ENCODE measurements at regions not wholly inside any gene's neighbourhood (a gene's known extent, or its start where the extent isn't known, plus 50 kb on each side); places are given as distances from the start of the nearest gene placed in this dataset.
"Not testable (repeated sequence)": the region's sequence is repeated elsewhere in the genome, so short reads cannot be mapped to it uniquely, and the experiment has no call there.

DNA sequence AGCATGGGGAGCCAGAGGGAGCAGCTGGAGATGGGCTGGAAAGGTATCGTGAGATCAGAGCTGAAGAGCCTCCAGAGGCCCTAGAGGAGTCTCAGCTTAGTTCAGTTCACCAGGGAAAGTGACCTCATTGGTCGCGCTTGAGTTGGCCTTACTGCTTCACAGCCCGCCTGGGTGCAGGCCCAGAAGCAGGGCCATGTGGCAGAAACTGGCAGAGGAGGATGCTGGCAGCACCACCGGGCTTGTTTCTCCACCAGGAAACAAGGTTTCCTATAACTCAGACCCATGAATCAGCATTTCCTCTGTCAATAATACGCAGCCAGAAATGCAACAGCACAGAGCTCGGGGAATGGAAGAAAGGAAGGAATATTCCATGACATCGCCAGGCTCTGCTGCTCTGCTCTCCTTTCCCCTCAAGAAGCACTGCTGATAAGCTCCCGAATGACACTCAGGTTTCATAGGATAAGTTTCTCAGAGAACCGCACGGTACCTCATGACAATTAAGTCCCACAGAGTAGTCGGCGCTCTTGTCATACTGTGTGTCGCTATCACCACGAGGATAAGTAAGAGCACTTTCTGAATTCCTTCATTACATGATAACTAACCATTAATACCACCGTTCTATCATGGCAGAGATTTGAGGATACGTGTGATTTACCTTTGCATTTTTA lies 147.1 kb upstream of the LPP start:
- H3K4me1 Mint-ChIP-seq (ENCODE audit: low read depth): peaks cover 36% of the 10 kb centered on the region
- H3K9me3 Mint-ChIP-seq: peaks cover 4% of the 10 kb centered on the region
- H3K4me3 Mint-ChIP-seq: no peak overlapping the region
- H3K27me3 Mint-ChIP-seq (ENCODE audit: low read depth): no peaks in the 10 kb centered on the region
- no peak overlapping the region for H3K27ac Mint-ChIP-seq
- H3K36me3 Mint-ChIP-seq (ENCODE audit: low read depth): peaks cover 13% of the 10 kb centered on the region

DNA sequence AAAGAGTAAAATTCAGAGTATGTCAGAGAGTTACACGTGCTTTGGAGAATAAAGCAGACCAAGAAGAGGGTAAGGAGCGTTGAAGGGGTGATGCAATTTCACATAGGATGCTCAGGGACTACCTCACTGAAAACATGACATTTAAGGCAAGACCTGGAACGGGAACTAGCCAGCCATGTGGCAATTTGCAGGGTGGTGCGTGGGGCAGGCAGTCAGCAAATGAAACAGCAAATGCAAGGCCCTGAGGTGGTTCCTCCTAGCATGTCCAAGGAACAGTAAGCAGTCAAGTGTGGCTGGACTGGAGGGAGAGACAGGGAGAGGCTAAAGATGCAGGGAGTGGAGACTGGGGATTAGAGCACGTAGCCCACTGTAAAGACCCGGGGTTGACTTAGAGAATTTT lies 146.1 kb upstream of the LPP start:
- H3K9me3 Mint-ChIP-seq: peaks cover 9% of the 10 kb centered on the region
- H3K27ac Mint-ChIP-seq: no peak overlapping the region
- H3K27me3 Mint-ChIP-seq (ENCODE audit: low read depth): no peaks in the 10 kb centered on the region

DNA sequence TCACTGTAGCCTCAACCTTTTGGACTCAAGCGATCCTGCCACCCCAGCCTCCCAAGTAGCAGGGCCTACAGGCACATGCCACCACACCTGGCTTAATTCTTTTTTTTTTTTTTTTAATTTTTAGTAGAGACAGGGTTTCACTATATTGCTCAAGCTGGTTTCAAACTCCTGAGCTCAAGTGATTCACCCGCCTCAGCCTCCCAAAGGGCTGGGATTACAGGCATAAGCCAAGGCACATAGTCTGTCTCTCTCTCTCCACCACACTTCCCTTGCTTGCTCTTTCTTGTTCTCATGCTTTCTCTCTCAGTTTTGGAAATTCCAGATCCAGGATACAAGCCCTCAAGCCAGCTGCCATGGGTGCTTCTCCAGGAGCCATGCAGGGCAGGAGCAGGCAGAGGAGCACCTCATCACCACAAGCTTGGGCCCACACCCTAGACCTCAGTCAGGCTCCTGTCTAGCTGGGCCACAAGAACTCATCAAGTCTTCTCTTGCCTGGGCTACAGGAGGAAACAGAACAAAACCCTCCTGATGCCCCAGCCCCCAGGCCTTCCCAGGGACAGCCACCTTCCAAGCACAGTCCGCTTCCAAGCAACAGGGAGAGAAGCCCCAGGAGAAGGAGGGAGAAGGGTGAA lies 145.3 kb upstream of the LPP start:
- Mint-ChIP-seq H3K4me1 (ENCODE audit: low read depth) (peaks cover 23% of the 10 kb centered on the region), H3K27ac (no peak overlapping the region), H3K27me3 (ENCODE audit: low read depth) (no peaks in the 10 kb centered on the region), H3K36me3 (ENCODE audit: low read depth) (peaks cover 10% of the 10 kb centered on the region), H3K4me3 (no peak overlapping the region), H3K9me3 (peaks cover 9% of the 10 kb centered on the region)

More for the DNA sequence above, 146.1 kb upstream of the LPP start:
- H3K36me3 Mint-ChIP-seq (ENCODE audit: low read depth): peaks cover 12% of the 10 kb centered on the region
- H3K4me3 Mint-ChIP-seq: no peak overlapping the region
- peaks cover 29% of the 10 kb centered on the region for H3K4me1 Mint-ChIP-seq (ENCODE audit: low read depth)

DNA sequence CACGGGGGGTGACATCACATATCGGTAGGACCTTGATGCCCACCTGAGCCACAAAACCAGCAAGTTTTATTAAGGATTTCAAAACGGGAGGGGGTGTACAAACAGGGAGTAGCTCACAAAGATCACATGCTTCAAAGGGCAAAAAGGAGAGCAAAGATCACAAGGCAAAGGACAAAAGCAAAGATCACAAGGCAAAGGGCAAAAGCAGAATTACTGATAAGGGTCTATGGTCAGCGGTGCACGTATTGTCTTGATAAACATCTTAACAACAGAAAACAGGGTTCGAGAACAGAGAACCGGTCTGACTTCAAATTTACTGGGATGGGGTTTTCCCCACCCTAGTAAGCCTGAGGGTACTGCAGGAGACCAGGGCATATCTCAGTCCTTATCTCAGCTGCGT lies 143.5 kb upstream of the LPP start:
- H3K4me1 Mint-ChIP-seq (ENCODE audit: low read depth): peaks cover 21% of the 10 kb centered on the region
- H3K4me3 Mint-ChIP-seq: no peak overlapping the region
- H3K9me3 Mint-ChIP-seq: peaks cover 14% of the 10 kb centered on the region
- H3K36me3 Mint-ChIP-seq (ENCODE audit: low read depth): peaks cover 11% of the 10 kb centered on the region
- H3K27ac Mint-ChIP-seq: no peak overlapping the region
- H3K27me3 Mint-ChIP-seq (ENCODE audit: low read depth): peaks cover 6% of the 10 kb centered on the region

DNA sequence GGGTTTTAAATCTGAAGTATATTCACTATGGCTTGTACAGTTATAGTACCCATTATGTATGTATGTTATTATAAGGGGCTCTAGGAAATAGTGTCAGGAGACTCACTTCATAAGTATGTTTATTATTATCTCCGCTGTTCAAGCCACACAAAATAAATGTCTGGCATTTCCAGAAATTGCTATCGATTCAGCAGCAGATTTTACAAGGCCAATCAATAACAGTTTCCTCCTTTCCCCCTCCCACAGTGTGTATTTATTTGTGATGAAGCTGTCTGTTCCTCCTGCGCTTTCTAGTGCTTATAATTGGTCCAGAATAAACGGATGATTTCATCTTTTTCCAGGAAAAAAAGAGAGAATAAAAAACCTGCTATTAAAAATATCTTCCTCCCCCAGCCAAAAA lies 134.2 kb upstream of the LPP start:
- H3K4me3 Mint-ChIP-seq: no peak overlapping the region
- H3K27me3 Mint-ChIP-seq (ENCODE audit: low read depth): peaks cover 6% of the 10 kb centered on the region
- H3K27ac Mint-ChIP-seq: no peak overlapping the region
- peaks cover 17% of the 10 kb centered on the region for H3K9me3 Mint-ChIP-seq
- H3K4me1 Mint-ChIP-seq (ENCODE audit: low read depth): peaks cover 4% of the 10 kb centered on the region
- peaks cover 11% of the 10 kb centered on the region for H3K36me3 Mint-ChIP-seq (ENCODE audit: low read depth)

DNA sequence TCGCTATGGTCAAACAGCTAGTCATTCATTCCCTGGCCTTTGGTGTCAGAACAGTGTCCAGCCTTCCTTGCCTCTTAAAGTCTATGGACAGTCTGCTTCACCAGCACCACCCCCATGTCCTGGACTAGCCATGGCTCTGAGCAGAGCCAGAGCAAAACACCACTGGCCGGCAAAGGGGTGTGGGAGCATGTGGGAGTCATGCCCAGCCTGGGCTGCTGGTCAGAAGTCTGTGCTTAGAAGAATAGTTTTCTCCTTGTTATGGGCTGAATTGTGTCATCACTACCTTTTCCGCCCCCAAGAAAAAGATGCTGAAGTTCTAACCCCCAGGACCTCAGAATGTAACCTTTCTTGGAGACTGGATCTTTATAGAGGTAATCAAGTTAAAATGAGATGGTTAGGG lies 132.9 kb upstream of the LPP start:
- Mint-ChIP-seq H3K4me3 (no peak overlapping the region), H3K4me1 (ENCODE audit: low read depth) (peaks cover 4% of the 10 kb centered on the region), H3K9me3 (peaks cover 17% of the 10 kb centered on the region), H3K27ac (no peak overlapping the region), H3K27me3 (ENCODE audit: low read depth) (peaks cover 2% of the 10 kb centered on the region), H3K36me3 (ENCODE audit: low read depth) (peaks cover 11% of the 10 kb centered on the region)

DNA sequence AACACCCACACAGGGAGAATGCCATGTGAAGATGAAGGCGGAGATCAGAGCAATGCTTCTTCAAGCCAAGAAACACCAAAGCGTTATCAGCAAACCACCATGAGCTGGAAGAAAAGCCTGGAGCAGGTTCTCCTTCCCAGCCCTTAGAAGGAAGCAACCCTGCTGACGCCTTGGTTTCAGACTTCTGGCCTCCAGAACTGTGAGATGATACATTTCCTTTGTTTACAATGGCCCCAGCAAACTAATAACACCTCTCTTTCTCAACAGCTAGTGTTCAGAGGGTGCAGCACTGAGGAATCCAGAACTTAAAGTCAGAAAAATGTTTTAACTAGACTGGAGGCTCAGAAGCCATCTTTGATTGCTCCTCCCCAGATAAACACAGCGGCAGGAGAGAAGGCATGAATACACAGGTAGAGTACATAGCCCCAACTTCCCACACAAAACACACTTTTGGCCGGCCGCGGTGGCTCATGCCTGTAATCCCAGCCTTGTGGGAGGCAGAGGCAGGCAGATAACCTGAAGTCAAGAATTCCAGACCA lies 132.4 kb upstream of the LPP start:
- Mint-ChIP-seq H3K27me3 (ENCODE audit: low read depth) (no peaks in the 10 kb centered on the region), H3K9me3 (peaks cover 17% of the 10 kb centered on the region), H3K4me1 (ENCODE audit: low read depth) (peaks cover 4% of the 10 kb centered on the region), H3K36me3 (ENCODE audit: low read depth) (peaks cover 11% of the 10 kb centered on the region), H3K4me3 (no peak overlapping the region), H3K27ac (no peak overlapping the region)

DNA sequence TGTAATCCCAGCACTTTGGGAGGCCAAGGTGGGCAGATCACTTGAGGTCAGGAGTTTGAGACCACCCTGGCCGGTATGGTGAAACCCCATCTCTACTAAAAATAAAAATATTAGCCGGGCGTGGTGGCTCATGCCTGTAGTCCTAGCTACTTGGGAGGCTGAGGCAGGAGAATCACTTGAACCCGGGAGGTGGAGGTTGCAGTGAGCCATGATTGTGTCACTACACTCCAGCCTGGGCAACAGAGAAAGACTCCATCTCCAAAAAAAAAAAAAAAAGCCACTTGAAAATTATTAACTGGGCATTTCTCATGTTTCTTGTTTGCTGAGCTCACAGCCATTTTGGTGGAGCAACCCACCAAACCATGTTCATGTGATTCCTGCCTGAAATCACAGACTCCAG lies 131.1 kb upstream of the LPP start:
- not testable (repeated sequence) for H3K27ac Mint-ChIP-seq; H3K4me1 Mint-ChIP-seq (ENCODE audit: low read depth); H3K4me3 Mint-ChIP-seq; H3K36me3 Mint-ChIP-seq (ENCODE audit: low read depth); H3K27me3 Mint-ChIP-seq (ENCODE audit: low read depth)
- H3K9me3 Mint-ChIP-seq: peaks cover 17% of the 10 kb centered on the region

DNA sequence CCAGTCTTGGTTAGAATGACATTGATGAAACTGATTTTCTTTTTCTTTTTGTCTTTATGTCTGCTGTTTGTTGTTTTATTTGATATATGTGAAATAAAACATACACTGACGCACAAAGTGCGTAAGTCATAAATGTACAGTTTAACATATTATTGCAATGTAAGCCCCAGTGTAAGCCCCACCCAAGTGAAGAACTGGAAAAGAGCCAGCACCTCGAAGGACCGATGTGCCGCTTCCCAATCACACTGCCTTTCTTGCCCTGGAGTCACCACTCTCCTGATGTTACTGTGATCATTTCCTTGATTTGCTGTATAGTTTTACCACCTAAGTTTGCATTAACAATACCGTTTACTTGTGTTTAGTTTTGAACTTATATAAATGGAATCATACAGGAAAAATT lies 128.4 kb upstream of the LPP start:
- H3K27ac Mint-ChIP-seq: no peak overlapping the region
- no peak overlapping the region for H3K4me3 Mint-ChIP-seq
- peaks cover 4% of the 10 kb centered on the region for H3K4me1 Mint-ChIP-seq (ENCODE audit: low read depth)
- peaks cover 17% of the 10 kb centered on the region for H3K9me3 Mint-ChIP-seq
- H3K27me3 Mint-ChIP-seq (ENCODE audit: low read depth): no peaks in the 10 kb centered on the region
- H3K36me3 Mint-ChIP-seq (ENCODE audit: low read depth): peaks cover 8% of the 10 kb centered on the region

DNA sequence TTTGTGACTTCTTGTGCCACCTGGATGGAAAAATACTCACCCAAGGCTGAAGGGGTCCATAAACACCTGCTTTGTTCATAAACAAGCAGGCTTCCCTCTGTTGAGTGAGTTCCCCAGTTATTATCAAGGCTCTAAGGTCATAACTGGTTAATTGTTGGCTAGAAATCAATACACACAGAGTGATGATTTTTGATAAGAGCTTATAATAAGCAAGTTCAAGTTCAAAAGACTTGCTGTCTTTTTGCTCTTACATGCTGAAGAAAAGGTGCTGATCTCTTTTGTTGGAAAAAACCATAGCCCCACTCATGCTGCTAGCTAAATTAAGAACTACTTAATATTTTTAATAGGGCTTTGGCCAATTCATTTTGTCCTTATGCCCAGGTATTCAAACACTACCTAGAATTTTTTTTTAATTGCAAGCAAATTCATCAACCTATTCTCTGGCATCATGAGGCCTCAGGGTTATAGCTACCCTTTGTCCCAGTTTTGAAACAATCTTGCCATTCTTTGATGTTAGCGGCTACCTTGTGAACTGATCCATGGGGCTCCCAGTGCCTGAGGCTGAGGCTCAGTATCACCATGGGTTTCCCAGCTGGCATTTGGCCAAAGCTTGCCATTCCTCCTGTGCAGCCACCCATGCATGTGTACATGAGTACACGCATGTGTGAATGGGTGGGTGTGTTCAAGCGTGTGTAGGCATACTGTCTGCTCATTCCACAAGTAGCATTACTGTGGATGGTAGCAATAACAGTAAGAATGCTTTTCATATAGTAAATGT lies 127.6 kb upstream of the LPP start:
- Mint-ChIP-seq H3K4me3 (no peak overlapping the region), H3K27me3 (ENCODE audit: low read depth) (no peaks in the 10 kb centered on the region), H3K9me3 (peaks cover 8% of the 10 kb centered on the region), H3K4me1 (ENCODE audit: low read depth) (peaks cover 7% of the 10 kb centered on the region), H3K36me3 (ENCODE audit: low read depth) (peaks cover 4% of the 10 kb centered on the region), H3K27ac (no peak overlapping the region)

DNA sequence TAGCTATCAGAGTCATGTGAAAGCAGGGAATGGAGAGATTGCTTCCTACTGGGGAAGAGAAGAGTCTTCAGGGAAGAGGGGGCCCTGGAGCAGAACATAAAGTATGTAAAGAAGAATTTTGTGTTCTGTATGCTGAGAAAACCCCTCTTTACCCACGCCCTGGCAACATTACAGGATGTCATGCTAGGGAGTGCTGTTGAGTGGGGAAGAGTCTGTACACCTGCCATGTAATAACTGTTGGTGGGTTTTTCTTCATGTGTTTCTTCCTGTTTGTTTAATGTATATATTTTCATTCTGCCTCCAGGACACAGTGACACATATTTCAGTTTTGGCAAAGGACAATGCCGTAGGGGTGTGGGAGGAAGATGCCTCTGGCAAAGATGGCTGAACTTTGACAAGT lies 122.8 kb upstream of the LPP start:
- H3K36me3 Mint-ChIP-seq (ENCODE audit: low read depth): peaks cover 6% of the 10 kb centered on the region
- no peak overlapping the region for H3K27ac Mint-ChIP-seq
- H3K4me3 Mint-ChIP-seq: no peak overlapping the region

DNA sequence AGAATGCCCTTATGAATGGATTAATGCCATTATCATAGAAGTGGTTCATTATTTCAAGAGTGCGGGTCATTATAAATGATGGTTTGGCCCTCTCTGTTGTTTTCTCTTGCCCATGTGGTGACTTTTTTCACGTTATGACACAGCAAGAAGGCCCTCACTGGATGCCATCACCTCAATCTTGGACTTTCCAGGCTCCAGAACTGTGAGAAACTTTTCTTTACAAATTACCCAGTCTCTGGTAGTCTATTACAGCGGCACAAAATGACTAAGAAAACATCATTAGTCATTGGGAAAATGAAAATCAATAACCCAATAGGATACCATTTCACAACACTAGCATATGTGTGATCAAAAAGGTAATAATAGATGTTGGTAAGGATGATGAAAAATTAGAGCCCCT lies 119.0 kb upstream of the LPP start:
- Mint-ChIP-seq H3K27ac (no peak overlapping the region), H3K9me3 (peaks cover 11% of the 10 kb centered on the region), H3K27me3 (ENCODE audit: low read depth) (no peaks in the 10 kb centered on the region), H3K4me1 (ENCODE audit: low read depth) (peaks cover 11% of the 10 kb centered on the region), H3K36me3 (ENCODE audit: low read depth) (peaks cover 6% of the 10 kb centered on the region), H3K4me3 (no peak overlapping the region)

More for the DNA sequence above, 122.8 kb upstream of the LPP start:
- peaks cover 11% of the 10 kb centered on the region for H3K9me3 Mint-ChIP-seq
- peaks cover 9% of the 10 kb centered on the region for H3K4me1 Mint-ChIP-seq (ENCODE audit: low read depth)
- no peaks in the 10 kb centered on the region for H3K27me3 Mint-ChIP-seq (ENCODE audit: low read depth)

DNA sequence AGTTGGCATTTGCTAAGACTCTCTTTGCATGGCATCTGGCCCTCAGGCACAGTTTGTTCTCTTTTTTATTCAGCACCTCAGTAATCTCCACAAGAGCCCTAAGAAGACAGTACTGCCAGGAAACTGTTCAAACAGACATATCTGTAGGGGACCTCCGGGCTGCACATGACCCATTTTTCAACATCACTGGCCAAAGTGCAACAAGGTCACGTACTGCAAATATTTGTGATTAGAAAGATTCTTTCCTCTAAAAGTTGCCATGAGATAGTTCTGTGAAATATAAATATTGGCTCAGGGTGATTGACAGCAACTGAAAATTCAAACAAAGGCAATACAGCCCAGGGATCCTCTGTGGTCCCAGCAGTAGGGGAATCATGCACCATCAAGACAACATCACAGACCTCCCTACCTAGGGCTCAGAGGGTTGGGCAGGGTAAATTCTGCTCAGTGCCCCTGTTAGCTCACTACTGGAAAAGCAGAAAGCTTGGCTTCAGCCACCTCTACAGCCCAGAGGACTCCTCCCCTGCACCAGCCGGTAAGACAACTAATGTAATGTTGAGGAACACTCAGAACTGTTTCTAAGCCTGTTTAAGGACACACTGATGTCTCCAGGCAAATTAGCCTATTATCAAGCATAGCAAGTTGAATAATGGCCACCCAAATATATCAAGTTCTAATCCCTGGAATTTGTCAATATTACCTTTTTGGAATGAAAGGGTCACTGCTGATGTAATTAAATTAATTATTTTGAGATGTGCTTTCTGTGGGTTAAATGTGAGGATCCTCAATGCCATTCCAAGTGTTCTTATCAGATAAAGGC lies 117.4 kb upstream of the LPP start:
- Mint-ChIP-seq H3K9me3 (peaks cover 11% of the 10 kb centered on the region), H3K36me3 (ENCODE audit: low read depth) (peaks cover 12% of the 10 kb centered on the region), H3K27ac (no peak overlapping the region), H3K4me1 (ENCODE audit: low read depth) (peaks cover 11% of the 10 kb centered on the region), H3K4me3 (no peak overlapping the region), H3K27me3 (ENCODE audit: low read depth) (no peaks in the 10 kb centered on the region)

DNA sequence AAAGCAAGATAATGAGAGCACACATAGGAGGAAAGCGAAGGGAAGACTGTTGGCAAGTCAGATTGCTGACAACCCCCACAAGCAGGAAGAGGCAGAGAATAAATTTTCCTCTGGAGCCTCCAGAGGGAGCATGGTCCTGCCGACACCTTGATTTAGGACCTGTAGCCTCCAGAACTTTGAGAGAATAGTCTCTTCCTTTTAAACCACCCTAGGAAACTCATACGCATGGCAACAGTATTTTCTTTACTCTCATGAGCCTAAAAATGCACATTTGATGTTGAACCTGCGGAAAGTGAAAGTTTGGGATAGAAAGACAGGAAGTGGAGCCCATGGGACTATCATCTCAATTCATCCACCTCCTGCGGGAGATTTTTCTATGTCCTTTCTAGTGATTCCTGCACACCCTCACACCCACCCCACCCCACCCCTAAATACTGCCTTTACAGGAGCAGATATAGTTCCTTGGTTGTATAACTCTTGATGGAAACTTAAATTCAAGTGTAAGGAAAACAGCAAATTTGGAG lies 116.7 kb upstream of the LPP start:
- Mint-ChIP-seq H3K36me3 (ENCODE audit: low read depth) (peaks cover 9% of the 10 kb centered on the region), H3K27ac (no peak overlapping the region), H3K4me1 (ENCODE audit: low read depth) (peaks cover 10% of the 10 kb centered on the region), H3K27me3 (ENCODE audit: low read depth) (no peaks in the 10 kb centered on the region), H3K9me3 (peaks cover 10% of the 10 kb centered on the region), H3K4me3 (no peak overlapping the region)
